A549 (cell line): ENCODE measurements at regions not wholly inside any gene's neighbourhood (a gene's known extent, or its start where the extent isn't known, plus 50 kb on each side); places are given as distances from the start of the nearest gene placed in this dataset.

Source experiments
- CTCF ChIP-seq: fragments of >200 bp; sonication (Bioruptor Twin); formaldehyde crosslinking; IDR thresholded peaks from 3 replicates; pipeline ENCODE4 v1.5.1; 2016
- FOXS1 ChIP-seq: fragments of 250-450 bp; sonication (Bioruptor Pico); IDR thresholded peaks from 2 replicates; pipeline ENCODE4 v1.5.0; 2020; ENCODE audit warnings: mild to moderate bottlenecking, moderate library complexity
- MAX ChIP-seq: IDR thresholded peaks from 2 replicates; pipeline ENCODE4 v1.6.1; 2012
- PHF8 ChIP-seq: fragments of 200-600 bp; sonication (generic); IDR thresholded peaks from 2 replicates; pipeline ENCODE4 v1.6.1; 2016; ENCODE audit warnings: low read depth, mild to moderate bottlenecking, antibody characterized with exemption, moderate library complexity, borderline replicate concordance
- POLR2A ChIP-seq: IDR thresholded peaks from 2 replicates; pipeline ENCODE4 v1.6.1; 2012; ENCODE audit warnings: mild to moderate bottlenecking, low read length

GRCh38 chr13:21823416-21823815 is 152.5 kb downstream of the FGF9 start:
- TF ChIP-seq CTCF (no peak), PHF8 (no peak), FOXS1 (CRISPR knock-in tag) (no peak), MAX (no peak), POLR2A (no peak)
